ENCODE measurements at regions not wholly inside any gene's neighbourhood (a gene's known extent, or its start where the extent isn't known, plus 50 kb on each side); places are given as distances from the start of the nearest gene placed in this dataset.
"Not testable (repeated sequence)": the region's sequence is repeated elsewhere in the genome, so short reads cannot be mapped to it uniquely, and the experiment has no call there.

GRCh38 chr1:96544051-96544830 is 177.3 kb upstream of the PTBP2 start:
- intact Hi-C loops (cut with DNase I) = no loop called here
- DNase-seq = no peak

DNA sequence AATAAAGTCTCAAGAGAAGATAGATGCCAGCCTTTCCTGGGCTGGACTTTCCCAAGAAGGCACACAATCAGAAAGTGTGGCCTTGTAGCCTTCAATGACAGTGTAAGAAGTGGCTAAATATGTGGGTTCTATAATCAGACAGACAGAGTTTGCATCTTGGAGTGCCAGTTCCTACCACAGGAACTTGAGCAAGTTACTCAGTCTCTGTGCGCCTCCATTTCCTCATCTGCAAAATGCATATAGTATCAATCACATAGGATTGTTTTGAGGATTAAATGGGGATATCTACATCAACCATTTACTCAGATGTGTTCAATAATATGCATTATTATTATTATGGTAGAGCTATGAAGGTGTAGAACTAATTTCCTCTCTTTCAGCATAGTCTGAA is 176.8 kb upstream of the PTBP2 start:
- intact Hi-C loops (cut with DNase I) = no loop called here
- no peak for DNase-seq

DNA sequence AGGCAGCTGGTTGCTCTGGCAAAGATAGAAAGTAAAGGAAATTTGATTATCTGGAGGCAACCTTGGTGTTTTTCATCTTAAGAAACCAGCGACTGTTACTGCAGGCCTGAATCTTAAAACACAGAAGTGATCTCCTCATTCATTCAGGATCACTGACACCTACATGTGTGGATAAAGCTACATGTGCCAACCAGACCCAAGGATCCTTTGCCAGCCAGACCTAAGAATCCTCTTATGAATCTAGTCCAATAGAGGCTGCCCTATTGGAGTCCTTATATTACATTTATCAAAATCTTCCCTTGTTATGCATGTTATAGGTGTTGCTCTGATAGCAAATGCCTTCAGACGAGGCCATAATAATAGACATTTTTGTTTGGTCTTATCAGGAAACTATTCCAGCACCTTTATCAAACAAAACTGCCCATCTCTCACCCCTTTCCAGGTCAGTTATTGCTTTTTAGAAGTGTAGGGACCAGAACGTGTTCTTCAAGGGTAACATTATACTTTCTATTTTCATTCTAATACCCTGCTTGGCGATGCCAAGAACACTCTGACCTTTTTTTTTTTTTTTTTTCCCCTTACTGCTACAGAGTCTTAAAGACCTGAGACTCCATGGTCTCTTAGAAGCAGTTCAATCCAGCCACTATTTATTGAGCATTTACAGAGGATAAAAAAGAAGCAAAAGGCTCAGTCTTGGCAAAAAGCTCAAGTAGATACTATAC is 175.5 kb upstream of the PTBP2 start:
- no peak for DNase-seq
- intact Hi-C loops (cut with DNase I) = no loop called here

GRCh38 chr1:96550061-96550460 is 171.5 kb upstream of the PTBP2 start:
- intact Hi-C loops (cut with DNase I) = no loop called here
- DNase-seq = no peak

DNA sequence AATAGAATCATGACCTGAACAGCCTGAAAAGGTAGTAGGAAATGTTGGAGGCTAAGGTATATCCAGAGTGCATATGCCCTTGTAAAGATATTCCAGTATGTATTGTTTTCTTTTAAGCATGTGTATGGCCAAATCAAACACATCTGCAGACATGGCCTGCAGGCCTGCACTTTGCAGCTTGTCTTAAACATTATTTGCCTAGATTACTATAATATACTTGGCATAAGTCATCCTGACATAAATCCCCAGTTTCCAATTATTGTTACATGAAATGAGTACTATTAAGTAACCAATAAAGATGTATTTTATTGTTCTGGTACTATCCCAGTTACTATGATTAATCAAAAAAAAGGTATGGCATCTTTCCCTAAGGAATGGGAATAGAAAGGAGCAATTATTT is 169.1 kb upstream of the PTBP2 start:
- intact Hi-C loops (cut with DNase I) = no loop called here

GRCh38 chr1:96553811-96554210 is 167.8 kb upstream of the PTBP2 start:
- intact Hi-C loops (cut with DNase I) = no loop called here
- DNase-seq = no peak

More for the DNA sequence above, 169.1 kb upstream of the PTBP2 start:
- DNase-seq = no peak

DNA sequence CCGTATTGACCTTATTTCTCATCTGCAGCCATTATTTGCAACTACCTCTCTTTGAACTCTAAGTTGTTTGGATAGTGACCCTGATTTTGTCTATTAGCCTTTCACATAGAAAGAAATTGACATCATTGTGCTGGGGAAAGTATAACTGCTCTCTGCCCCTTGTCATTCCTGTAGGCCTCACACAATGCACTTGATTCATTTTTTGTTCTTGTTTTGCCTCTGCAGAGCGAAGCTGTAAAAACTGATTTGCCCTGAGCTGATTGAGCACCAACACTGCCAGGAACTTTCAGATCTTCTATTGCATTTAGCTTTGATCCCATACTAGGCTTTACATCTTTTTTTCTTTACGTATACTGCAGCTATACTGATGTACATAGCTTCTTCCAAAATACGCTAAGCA is 167.2 kb upstream of the PTBP2 start:
- intact Hi-C loops (cut with DNase I) = no loop called here
- DNase-seq = no peak

GRCh38 chr1:96557336-96557735 is 164.2 kb upstream of the PTBP2 start:
- no peak for DNase-seq
- intact Hi-C loops (cut with DNase I) = no loop called here

GRCh38 chr1:96558635-96559034 is 162.9 kb upstream of the PTBP2 start:
- intact Hi-C loops (cut with DNase I) = no loop called here
- no peak for DNase-seq

DNA sequence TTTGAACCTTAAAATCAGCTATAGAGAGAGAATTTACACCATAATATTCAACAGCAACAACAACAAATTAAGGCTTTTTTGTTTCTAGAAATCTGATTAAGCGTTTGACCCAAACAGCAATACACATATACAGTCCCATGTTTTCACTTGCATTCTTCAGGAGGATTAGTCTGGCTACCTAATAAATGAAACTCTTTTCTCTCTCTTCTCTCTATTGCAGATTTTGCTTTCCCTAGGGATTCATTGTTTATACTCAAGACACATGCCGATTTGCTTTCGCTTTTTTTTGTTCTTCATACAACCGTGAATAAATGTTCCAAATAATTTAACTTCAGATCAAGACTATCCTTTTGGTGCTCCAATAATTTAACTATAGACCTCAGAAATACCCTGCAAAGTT is 162.4 kb upstream of the PTBP2 start:
- DNase-seq = no peak
- intact Hi-C loops (cut with DNase I) = no loop called here

DNA sequence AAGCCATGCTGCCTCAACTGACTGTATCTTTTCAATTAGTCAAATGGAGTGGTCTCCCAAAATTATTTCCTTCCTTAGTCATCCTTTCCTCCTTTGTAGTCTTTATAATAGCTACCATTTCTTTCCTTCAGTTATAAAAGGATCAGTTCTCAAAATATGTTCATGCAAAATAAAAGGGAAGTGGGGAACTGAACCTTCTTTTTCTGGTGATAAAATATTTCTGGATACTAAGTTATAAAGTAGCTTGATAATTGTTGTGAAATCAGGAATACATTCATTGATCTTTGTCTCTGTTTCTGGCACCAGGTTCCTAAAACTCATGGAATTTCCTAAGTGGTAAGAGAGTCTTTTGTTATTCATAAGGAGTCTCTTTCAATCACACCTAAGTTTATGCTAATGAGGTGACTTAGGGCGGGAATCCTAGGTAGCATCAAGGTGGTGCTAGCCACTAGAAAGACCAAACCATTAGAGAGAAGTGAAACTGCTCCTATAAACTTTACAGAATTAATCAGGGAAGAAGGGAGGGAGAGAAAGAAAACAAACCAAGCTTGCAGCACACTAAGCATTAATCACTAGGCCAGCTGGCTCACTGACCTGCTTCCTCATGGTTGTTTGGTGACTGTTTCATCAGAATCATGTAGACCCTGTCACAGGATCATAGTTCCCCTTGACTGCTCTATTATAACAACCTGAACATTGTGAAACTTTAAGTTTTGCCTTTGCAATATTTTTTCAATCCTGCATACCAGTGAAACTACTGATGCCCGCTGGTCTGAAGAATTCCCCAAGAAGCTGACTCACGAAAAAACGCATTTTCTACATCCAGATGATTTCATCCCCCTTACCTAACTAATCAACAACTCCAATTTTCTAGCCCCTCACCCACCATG is 161.6 kb upstream of the PTBP2 start:
- intact Hi-C loops (cut with DNase I) = no loop called here
- no peak for DNase-seq

GRCh38 chr1:96562094-96562493 is 159.5 kb upstream of the PTBP2 start:
- intact Hi-C loops (cut with DNase I) = no loop called here
- DNase-seq = no peak

- DNase-seq; intact Hi-C loops (cut with DNase I): not testable (repeated sequence)
These were observed 157.2 kb upstream of the PTBP2 start for GRCh38 chr1:96564401-96564800.

DNA sequence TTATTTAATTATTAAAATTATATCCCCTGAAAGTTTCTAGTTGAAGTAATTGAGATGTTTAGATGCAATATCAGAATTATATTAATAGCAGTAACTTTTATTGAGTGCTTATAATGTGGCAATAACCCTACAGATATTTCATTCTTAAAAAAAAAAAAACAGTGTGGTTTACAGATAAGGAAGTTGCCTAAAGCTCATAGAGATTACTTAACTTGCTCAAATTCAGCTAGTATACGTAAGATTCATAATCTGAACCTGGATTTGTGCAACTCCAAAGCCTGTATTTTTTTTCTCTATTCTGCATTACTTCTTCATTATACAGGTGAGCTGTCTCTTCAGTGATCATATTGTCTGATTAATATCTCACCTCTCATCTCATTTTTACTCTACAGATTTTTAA is 156.0 kb upstream of the PTBP2 start:
- intact Hi-C loops (cut with DNase I) = no loop called here

GRCh38 chr1:96568639-96569038 is 152.9 kb upstream of the PTBP2 start:
- no peak for DNase-seq
- intact Hi-C loops (cut with DNase I) = no loop called here

More for the DNA sequence above, 156.0 kb upstream of the PTBP2 start:
- no peak for DNase-seq

DNA sequence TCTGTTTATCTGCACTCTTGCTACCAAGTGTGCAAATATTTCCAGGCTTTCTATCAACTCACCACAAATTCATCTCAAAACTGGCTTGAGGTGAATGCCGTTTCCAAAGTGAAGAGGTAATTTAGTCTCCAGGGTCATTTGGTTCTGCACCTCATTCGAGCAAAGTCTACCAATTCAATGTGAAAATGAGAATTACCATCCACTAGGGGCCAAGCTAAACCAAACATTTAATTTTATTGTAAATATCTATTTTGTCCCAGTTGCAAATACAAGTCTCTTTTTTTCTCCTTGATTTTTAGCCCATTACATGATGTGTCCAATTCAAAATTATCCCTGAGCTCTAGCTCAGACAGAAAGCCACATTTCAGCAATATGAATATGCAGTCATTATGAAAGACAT is 152.3 kb upstream of the PTBP2 start:
- no peak for DNase-seq
- intact Hi-C loops (cut with DNase I) = no loop called here

GRCh38 chr1:96579636-96580035 is 141.9 kb upstream of the PTBP2 start:
- no peak for DNase-seq
- intact Hi-C loops (cut with DNase I) = no loop called here

DNA sequence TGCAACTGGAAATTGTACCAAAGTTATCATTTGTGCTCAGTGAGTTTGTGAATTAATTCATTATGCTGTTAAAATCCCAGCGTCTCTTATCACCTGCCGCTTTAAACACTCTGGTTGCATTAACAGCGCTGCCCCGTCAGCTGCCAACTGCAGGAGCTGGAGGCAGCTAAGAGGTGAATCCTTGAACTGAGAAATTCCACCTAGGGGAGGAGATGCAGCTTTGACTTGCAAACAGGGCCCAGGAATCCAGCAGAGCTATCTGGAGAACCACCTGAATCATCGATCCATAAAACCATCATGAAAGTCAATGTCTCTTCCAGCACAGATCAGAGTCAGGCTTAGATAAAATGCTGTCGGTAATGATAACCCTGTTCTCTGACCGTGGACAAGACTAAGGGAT is 140.7 kb upstream of the PTBP2 start:
- intact Hi-C loops (cut with DNase I) = no loop called here
- DNase-seq = no peak

GRCh38 chr1:96581772-96582171 is 139.8 kb upstream of the PTBP2 start:
- DNase-seq = no peak
- intact Hi-C loops (cut with DNase I) = no loop called here

DNA sequence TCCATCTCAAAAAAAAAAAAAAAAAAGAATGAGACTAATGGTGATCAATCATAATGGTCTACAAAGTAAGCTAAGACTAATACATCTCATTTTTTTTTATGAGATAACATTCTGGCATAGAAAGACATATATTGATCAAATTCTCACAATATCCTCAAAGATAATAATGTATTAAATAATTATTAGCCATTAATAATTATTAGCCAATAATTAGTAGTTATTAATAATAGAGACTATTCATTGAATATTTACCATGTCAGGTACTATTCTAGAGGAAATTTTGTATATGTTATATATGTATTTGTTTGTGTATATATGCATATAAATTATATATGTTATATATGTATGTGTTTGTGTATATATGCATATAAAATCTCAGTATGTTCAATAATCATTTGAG is 137.7 kb upstream of the PTBP2 start:
- no peak for DNase-seq
- intact Hi-C loops (cut with DNase I) = no loop called here

All from head of caudate nucleus (tissue), 42 donors.